ENCODE measurements at regions not wholly inside any gene's neighbourhood (a gene's known extent, or its start where the extent isn't known, plus 50 kb on each side); places are given as distances from the start of the nearest gene placed in this dataset.
"Not testable (repeated sequence)": the region's sequence is repeated elsewhere in the genome, so short reads cannot be mapped to it uniquely, and the experiment has no call there.

GRCh38 chr7:25050223-25050622, 70.2 kb upstream of the OSBPL3 start:
- TF ChIP-seq CTCF (IDR thresholded peaks at IDR 0.05; ENCODE audit: low read depth, low read length, missing control alignments) = no peak
- no peak for DNase-seq
- no peak overlapping the region for H3K27ac ChIP-seq
- in situ Hi-C loops (cut with HindIII; ENCODE audit: low pct_ligation_motif_present, low sequenced_read_pairs) = no loop called here
- H3K27me3 ChIP-seq (replicated peaks) = no peaks in the 10 kb centered on the region
- no peaks in the 10 kb centered on the region for H3K36me3 ChIP-seq (replicated peaks)
- no peak overlapping the region for H3K4me3 ChIP-seq (ENCODE audit: low read depth, low read length)

GRCh38 chr7:25048444-25048834, 68.5 kb upstream of the OSBPL3 start:
- no peak overlapping the region for H3K4me3 ChIP-seq (ENCODE audit: low read depth, low read length)
- no peak for TF ChIP-seq CTCF (IDR thresholded peaks at IDR 0.05; ENCODE audit: low read depth, low read length, missing control alignments)
- in situ Hi-C loops (cut with HindIII; ENCODE audit: low pct_ligation_motif_present, low sequenced_read_pairs) = no loop called here
- no peaks in the 10 kb centered on the region for H3K36me3 ChIP-seq (replicated peaks)
- no peak overlapping the region for H3K27ac ChIP-seq
- H3K27me3 ChIP-seq (replicated peaks) = no peaks in the 10 kb centered on the region
- no peak for DNase-seq

GRCh38 chr7:25047571-25048443, 67.8 kb upstream of the OSBPL3 start:
- H3K27me3 ChIP-seq (replicated peaks); H3K4me3 ChIP-seq (ENCODE audit: low read depth, low read length); DNase-seq; H3K36me3 ChIP-seq (replicated peaks); in situ Hi-C loops (cut with HindIII; ENCODE audit: low pct_ligation_motif_present, low sequenced_read_pairs); H3K27ac ChIP-seq: not testable (repeated sequence)

GRCh38 chr7:25037325-25037724, 57.3 kb upstream of the OSBPL3 start:
- in situ Hi-C loops (cut with HindIII; ENCODE audit: low pct_ligation_motif_present, low sequenced_read_pairs) = no loop called here
- H3K36me3 ChIP-seq (replicated peaks) = no peaks in the 10 kb centered on the region
- no peak overlapping the region for H3K27ac ChIP-seq
- H3K27me3 ChIP-seq (replicated peaks) = no peaks in the 10 kb centered on the region
- no peak for TF ChIP-seq CTCF (IDR thresholded peaks at IDR 0.05; ENCODE audit: low read depth, low read length, missing control alignments)
- no peak overlapping the region for H3K4me3 ChIP-seq (ENCODE audit: low read depth, low read length)
- DNase-seq = no peak

GRCh38 chr7:25035274-25035673, 55.3 kb upstream of the OSBPL3 start:
- no peak for DNase-seq
- Histone ChIP-seq H3K36me3 (replicated peaks) (no peaks in the 10 kb centered on the region), H3K4me3 (ENCODE audit: low read depth, low read length) (no peak overlapping the region), H3K27me3 (replicated peaks) (no peaks in the 10 kb centered on the region), H3K27ac (no peak overlapping the region)
- no peak for TF ChIP-seq CTCF (IDR thresholded peaks at IDR 0.05; ENCODE audit: low read depth, low read length, missing control alignments)
- in situ Hi-C loops (cut with HindIII; ENCODE audit: low pct_ligation_motif_present, low sequenced_read_pairs) = no loop called here

GRCh38 chr7:25034136-25034535, 54.2 kb upstream of the OSBPL3 start:
- no peak for TF ChIP-seq CTCF (IDR thresholded peaks at IDR 0.05; ENCODE audit: low read depth, low read length, missing control alignments)
- H3K27me3 ChIP-seq (replicated peaks) = no peaks in the 10 kb centered on the region
- H3K36me3 ChIP-seq (replicated peaks) = no peaks in the 10 kb centered on the region
- H3K4me3 ChIP-seq (ENCODE audit: low read depth, low read length) = no peak overlapping the region
- in situ Hi-C loops (cut with HindIII; ENCODE audit: low pct_ligation_motif_present, low sequenced_read_pairs) = no loop called here
- H3K27ac ChIP-seq = no peak overlapping the region
- no peak for DNase-seq

Measured in brain microvascular endothelial cell (primary cell).